ENCODE measurements at regions not wholly inside any gene's neighbourhood (a gene's known extent, or its start where the extent isn't known, plus 50 kb on each side); places are given as distances from the start of the nearest gene placed in this dataset.

DNA sequence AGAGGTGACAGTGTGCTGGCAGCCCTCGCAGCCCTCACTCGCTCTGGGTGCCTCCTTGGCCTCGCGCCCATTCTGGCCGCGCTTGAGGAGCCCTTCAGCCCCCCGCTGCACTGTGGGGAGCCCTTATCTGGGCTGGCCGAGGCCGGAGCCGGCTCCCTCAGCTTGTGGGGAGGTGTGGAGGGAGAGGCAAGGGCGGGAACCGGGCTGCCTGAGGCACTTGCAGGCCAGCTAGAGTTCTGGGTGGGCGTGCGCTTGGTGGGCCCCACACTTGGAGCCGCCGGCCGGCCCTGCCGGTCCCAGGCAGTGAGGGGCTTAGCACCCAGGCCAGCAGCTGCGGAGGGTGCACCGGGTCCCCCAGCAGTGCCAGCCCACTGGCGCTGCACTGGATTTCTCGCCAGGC lies 1480.9 kb upstream of the SLC39A10 start:
- TF ChIP-seq EZH2 (IDR thresholded peaks at IDR 0.05; ENCODE audit: low read length, unreplicated experiment) (no peak), EZH2phosphoT487 (IDR thresholded peaks at IDR 0.05; ENCODE audit: borderline replicate concordance, low read length) (no peak)
- TF ChIP-seq, protein P1, sequence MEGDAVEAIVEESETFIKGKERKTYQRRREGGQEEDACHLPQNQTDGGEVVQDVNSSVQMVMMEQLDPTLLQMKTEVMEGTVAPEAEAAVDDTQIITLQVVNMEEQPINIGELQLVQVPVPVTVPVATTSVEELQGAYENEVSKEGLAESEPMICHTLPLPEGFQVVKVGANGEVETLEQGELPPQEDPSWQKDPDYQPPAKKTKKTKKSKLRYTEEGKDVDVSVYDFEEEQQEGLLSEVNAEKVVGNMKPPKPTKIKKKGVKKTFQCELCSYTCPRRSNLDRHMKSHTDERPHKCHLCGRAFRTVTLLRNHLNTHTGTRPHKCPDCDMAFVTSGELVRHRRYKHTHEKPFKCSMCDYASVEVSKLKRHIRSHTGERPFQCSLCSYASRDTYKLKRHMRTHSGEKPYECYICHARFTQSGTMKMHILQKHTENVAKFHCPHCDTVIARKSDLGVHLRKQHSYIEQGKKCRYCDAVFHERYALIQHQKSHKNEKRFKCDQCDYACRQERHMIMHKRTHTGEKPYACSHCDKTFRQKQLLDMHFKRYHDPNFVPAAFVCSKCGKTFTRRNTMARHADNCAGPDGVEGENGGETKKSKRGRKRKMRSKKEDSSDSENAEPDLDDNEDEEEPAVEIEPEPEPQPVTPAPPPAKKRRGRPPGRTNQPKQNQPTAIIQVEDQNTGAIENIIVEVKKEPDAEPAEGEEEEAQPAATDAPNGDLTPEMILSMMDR (conservative IDR thresholded peaks at IDR 0.05; ENCODE audit: low read depth, low read length) = no peak
